GM23248 (cell line): ENCODE measurements at regions not wholly inside any gene's neighbourhood (a gene's known extent, or its start where the extent isn't known, plus 50 kb on each side); places are given as distances from the start of the nearest gene placed in this dataset.

ENCODE experiments used
- EZH2 ChIP-seq: fragments of 200-600 bp; sonication (generic); IDR thresholded peaks from 2 replicates; pipeline ENCODE4 v1.6.1; 2018; ENCODE audit warnings: antibody characterized with exemption, mild to moderate bottlenecking; ENCODE audit not compliant: insufficient read depth, poor library complexity, severe bottlenecking
- EZH2phosphoT487 ChIP-seq: fragments of 200-600 bp; sonication (generic); IDR thresholded peaks from 2 replicates; pipeline ENCODE4 v1.6.1; 2018; ENCODE audit warnings: antibody characterized with exemption, moderate library complexity, mild to moderate bottlenecking, low read depth; ENCODE audit not compliant: insufficient read depth

- TF ChIP-seq EZH2 (no peak), EZH2phosphoT487 (no peak)
Measured at GRCh38 chr1:60747353-60747752, 335.0 kb upstream of the NFIA start.
